H4 (cell line): ENCODE measurements at regions not wholly inside any gene's neighbourhood (a gene's known extent, or its start where the extent isn't known, plus 50 kb on each side); places are given as distances from the start of the nearest gene placed in this dataset.
"Not testable (repeated sequence)": the region's sequence is repeated elsewhere in the genome, so short reads cannot be mapped to it uniquely, and the experiment has no call there.

ENCODE experiments used
- DNase-seq: peaks from one replicate; pipeline ENCODE4 v3.0.0-alpha.2; 2015; ENCODE audit warnings: low spot score

GRCh38 chr14:25546826-25547225 lies 496.9 kb upstream of the STXBP6 start:
- no peak for DNase-seq

GRCh38 chr14:25537846-25538455 lies 488.0 kb upstream of the STXBP6 start:
- peak; percentile 5 for DNase-seq

GRCh38 chr14:25526290-25526689 lies 476.3 kb upstream of the STXBP6 start:
- no peak for DNase-seq

GRCh38 chr14:25522926-25523325 lies 473.0 kb upstream of the STXBP6 start:
- DNase-seq, result no peak

- no peak for DNase-seq
Measured at GRCh38 chr14:25522116-25522515, 472.2 kb upstream of the STXBP6 start.

GRCh38 chr14:25521616-25522015 lies 471.7 kb upstream of the STXBP6 start:
- DNase-seq, result no peak

GRCh38 chr14:25520821-25521220 lies 470.9 kb upstream of the STXBP6 start:
- DNase-seq, result no peak

GRCh38 chr14:25518364-25518763 lies 468.4 kb upstream of the STXBP6 start:
- DNase-seq, result no peak

- no peak for DNase-seq
Measured at GRCh38 chr14:25516838-25517237, 466.9 kb upstream of the STXBP6 start.

GRCh38 chr14:25508845-25509244 lies 458.9 kb upstream of the STXBP6 start:
- no peak for DNase-seq

- no peak for DNase-seq
Measured at GRCh38 chr14:25501749-25502148, 451.8 kb upstream of the STXBP6 start.

GRCh38 chr14:25488961-25489360 lies 439.0 kb upstream of the STXBP6 start:
- no peak for DNase-seq

GRCh38 chr14:25485381-25485780 lies 435.4 kb upstream of the STXBP6 start:
- no peak for DNase-seq

- DNase-seq, result no peak
Measured at GRCh38 chr14:25484906-25485305, 435.0 kb upstream of the STXBP6 start.

GRCh38 chr14:25484235-25484634 lies 434.3 kb upstream of the STXBP6 start:
- no peak for DNase-seq

GRCh38 chr14:25477316-25478098 lies 427.6 kb upstream of the STXBP6 start:
- DNase-seq, result no peak

- no peak for DNase-seq
Measured at GRCh38 chr14:25472700-25473099, 422.8 kb upstream of the STXBP6 start.

GRCh38 chr14:25464772-25465171 lies 414.8 kb upstream of the STXBP6 start:
- DNase-seq, result no peak

- DNase-seq, result no peak
Measured at GRCh38 chr14:25464078-25464477, 414.1 kb upstream of the STXBP6 start.

- no peak for DNase-seq
Measured at GRCh38 chr14:25463480-25463879, 413.5 kb upstream of the STXBP6 start.

- DNase-seq, result no peak
Measured at GRCh38 chr14:25461780-25462179, 411.8 kb upstream of the STXBP6 start.

- no peak for DNase-seq
Measured at GRCh38 chr14:25444381-25444780, 394.4 kb upstream of the STXBP6 start.

- DNase-seq, result not testable (repeated sequence)
Measured at GRCh38 chr14:25440382-25440781, 390.4 kb upstream of the STXBP6 start.

GRCh38 chr14:25436906-25437305 lies 387.0 kb upstream of the STXBP6 start:
- no peak for DNase-seq
